Peyer's patch (tissue), 4 donors: ENCODE measurements at regions not wholly inside any gene's neighbourhood (a gene's known extent, or its start where the extent isn't known, plus 50 kb on each side); places are given as distances from the start of the nearest gene placed in this dataset.

ENCODE experiments used
- DNase-seq, 3 donors: peaks; one replicate each; pipeline ENCODE4 v3.0.0-alpha.2; 2017 to 2019
- H3K27ac ChIP-seq, 4 donors: fragments of 200-600 bp; sonication (generic); one replicate each; pipeline ENCODE4 v1.5.1; 2016 to 2019
- H3K27me3 ChIP-seq, 2 donors: fragments of 200-600 bp; sonication (generic); one replicate each; pipeline ENCODE4 v1.5.1; 2019
- H3K36me3 ChIP-seq, 3 donors: fragments of 200-600 bp; sonication (generic); one replicate each; pipeline ENCODE4 v1.5.1; 2016 to 2019
- H3K4me1 ChIP-seq, 4 donors: fragments of 200-600 bp; sonication (generic); one replicate each; pipeline ENCODE4 v1.5.1; 2016 to 2019
- H3K4me3 ChIP-seq, 4 donors: fragments of 200-600 bp; sonication (generic); 1 replicate in 3 of 4; 2 replicates in 1 of 4; pipeline ENCODE4 v1.5.1; 2016 to 2019; ENCODE audit warnings: mild to moderate bottlenecking in 1 of 4
- H3K9me3 ChIP-seq, 4 donors: fragments of 200-600 bp; sonication (generic); one replicate each; pipeline ENCODE4 v1.5.1; 2016 to 2019; ENCODE audit warnings: mild to moderate bottlenecking in 1 of 4
- CTCF ChIP-seq, 6 experiments: fragments of 450-650 bp in 4 of 6; fragments of 200-600 bp in 2 of 6; sonication (generic) in 1 of 6; IDR thresholded peaks; one replicate each; pipeline ENCODE4 v1.5.1; 2017 to 2019; ENCODE audit warnings: antibody characterized with exemption in 6 of 6, mild to moderate bottlenecking in 3 of 6, moderate library complexity in 1 of 6
- POLR2A ChIP-seq, 2 donors: fragments of 450-650 bp; IDR thresholded peaks; one replicate each; pipeline ENCODE4 v1.5.1; 2017; ENCODE audit warnings: antibody characterized with exemption in 2 of 2, mild to moderate bottlenecking in 2 of 2, moderate library complexity in 2 of 2

DNA sequence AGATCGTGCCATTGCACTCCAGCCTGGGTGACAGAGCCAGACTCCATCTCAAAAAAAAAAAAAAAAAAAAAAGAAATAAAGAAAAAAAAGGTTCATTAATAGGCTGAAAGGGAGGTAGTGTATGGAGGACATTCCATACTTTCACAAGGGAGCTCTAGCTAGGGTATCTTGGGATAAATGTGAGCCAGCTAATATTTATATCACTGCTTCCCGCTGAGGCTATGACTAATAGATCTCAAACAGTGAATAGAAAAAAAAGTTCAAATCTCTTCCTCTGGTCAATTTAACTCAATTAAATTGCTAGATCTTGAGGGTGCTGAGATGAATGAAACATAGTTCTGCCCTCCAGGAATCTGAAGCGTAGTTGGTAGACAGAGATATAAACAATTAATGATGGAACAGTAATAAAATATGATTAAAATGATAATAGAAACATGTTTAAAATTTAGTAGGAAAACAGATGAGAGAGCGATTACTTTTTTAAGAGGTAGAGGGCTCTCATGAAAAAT is 55.7 kb upstream of the SHISA3 start:
- H3K9me3 ChIP-seq, result no peaks in the 10 kb centered on the region
- H3K27ac ChIP-seq, result no peak overlapping the region
- H3K36me3 ChIP-seq, result no peaks in the 10 kb centered on the region
- H3K4me1 ChIP-seq, result no peaks in the 10 kb centered on the region
- no peaks in the 10 kb centered on the region for H3K27me3 ChIP-seq
- no peak for TF ChIP-seq CTCF (IDR thresholded peaks at IDR 0.05)
- TF ChIP-seq POLR2A (IDR thresholded peaks at IDR 0.05), result no peak
- no peak overlapping the region for H3K4me3 ChIP-seq
- DNase-seq, result no peak

- Histone ChIP-seq H3K4me1 (no peaks in the 10 kb centered on the region), H3K36me3 (no peaks in the 10 kb centered on the region), H3K9me3 (no peaks in the 10 kb centered on the region), H3K27ac (no peak overlapping the region), H3K27me3 (no peaks in the 10 kb centered on the region), H3K4me3 (no peak overlapping the region)
- no peak for DNase-seq
- TF ChIP-seq CTCF (IDR thresholded peaks at IDR 0.05), result no peak
- no peak for TF ChIP-seq POLR2A (IDR thresholded peaks at IDR 0.05)
Observed at GRCh38 chr4:42342459-42342858, 54.8 kb upstream of the SHISA3 start.

DNA sequence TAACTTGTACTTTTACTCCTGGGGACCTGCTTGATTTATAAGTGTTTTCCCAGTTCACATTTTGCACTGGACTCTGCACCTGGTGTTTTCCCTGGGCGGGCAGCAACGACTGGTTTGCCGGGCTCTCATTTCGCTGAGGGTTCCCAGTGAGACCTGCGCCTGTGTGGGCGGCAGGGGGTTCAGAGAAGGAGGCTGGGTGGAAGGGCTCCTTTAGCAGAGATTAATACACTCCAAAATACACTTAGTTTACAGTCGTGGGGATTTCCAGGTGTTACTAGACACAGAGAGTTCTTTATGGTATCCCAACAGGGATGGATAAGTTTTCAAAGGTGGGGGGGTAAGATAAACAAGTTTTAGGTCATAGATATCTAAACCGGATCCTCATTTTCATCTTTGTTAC is 53.0 kb upstream of the SHISA3 start:
- Histone ChIP-seq H3K4me3 (no peak overlapping the region), H3K36me3 (no peaks in the 10 kb centered on the region), H3K27me3 (no peaks in the 10 kb centered on the region), H3K4me1 (no peaks in the 10 kb centered on the region), H3K27ac (no peak overlapping the region), H3K9me3 (no peaks in the 10 kb centered on the region)
- DNase-seq, result no peak
- TF ChIP-seq POLR2A (IDR thresholded peaks at IDR 0.05) (no peak), CTCF (IDR thresholded peaks at IDR 0.05) (no peak)

DNA sequence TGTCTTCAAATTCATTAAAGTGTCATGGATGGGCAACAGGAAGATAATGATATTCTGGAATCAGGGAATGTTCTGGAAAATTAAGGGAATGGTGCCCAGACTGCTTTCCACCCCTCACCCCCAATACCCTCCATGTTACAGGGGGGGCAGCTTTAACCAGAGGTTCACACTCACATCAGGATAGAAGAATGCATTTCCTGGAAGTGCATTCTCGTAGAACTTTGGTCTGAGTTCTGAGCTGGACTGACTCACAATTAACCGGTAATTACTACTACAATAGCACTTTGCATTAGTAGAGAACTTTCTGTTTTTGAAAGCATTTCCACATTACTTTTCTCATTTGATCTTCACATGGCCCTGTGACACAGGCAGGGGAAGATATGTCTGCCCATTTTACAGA is 52.5 kb upstream of the SHISA3 start:
- no peak overlapping the region for H3K4me3 ChIP-seq
- H3K36me3 ChIP-seq, result no peaks in the 10 kb centered on the region
- no peaks in the 10 kb centered on the region for H3K9me3 ChIP-seq
- DNase-seq, result no peak
- TF ChIP-seq CTCF (IDR thresholded peaks at IDR 0.05), result no peak
- no peak for TF ChIP-seq POLR2A (IDR thresholded peaks at IDR 0.05)
- H3K27ac ChIP-seq, result no peak overlapping the region
- no peaks in the 10 kb centered on the region for H3K4me1 ChIP-seq
- H3K27me3 ChIP-seq, result no peaks in the 10 kb centered on the region

DNA sequence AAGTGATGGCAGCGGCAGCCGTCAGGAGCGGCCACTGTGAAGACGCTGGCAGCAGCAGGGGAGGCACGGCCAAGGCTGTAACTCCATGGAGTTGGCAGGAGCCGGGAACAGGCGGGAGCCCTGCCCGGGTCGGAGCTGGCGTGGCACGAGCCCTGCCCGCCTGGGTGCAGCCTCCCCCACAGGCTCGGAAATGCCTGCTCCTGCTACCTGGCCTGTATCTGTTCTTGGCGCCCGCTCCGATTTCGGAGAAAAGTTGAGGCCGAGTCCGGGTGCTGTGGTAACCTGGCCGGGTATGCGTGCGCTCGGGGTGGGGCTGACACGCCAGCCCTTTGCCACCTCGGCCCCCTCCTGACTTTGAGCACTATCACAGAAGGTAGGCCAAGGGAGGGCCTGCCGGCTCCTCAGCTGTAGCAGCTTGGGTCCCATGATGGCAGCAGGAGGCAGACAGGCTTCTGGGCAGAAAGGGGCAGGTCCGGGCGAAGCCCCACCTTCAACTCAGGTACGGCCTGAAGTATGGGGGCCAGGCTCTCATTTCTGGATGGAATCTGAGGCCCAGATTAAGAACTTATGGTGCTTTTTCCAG is 51.2 kb upstream of the SHISA3 start:
- H3K4me3 ChIP-seq, result no peak overlapping the region
- TF ChIP-seq CTCF (IDR thresholded peaks at IDR 0.05), result no peak
- no peak for TF ChIP-seq POLR2A (IDR thresholded peaks at IDR 0.05)
- no peak for DNase-seq
- no peaks in the 10 kb centered on the region for H3K27me3 ChIP-seq
- no peak overlapping the region for H3K27ac ChIP-seq
- H3K36me3 ChIP-seq, result no peaks in the 10 kb centered on the region
- H3K4me1 ChIP-seq, result no peaks in the 10 kb centered on the region
- no peaks in the 10 kb centered on the region for H3K9me3 ChIP-seq

GRCh38 chr4:42347076-42347475 is 50.2 kb upstream of the SHISA3 start:
- Histone ChIP-seq H3K27me3 (no peaks in the 10 kb centered on the region), H3K27ac (no peak overlapping the region), H3K9me3 (no peaks in the 10 kb centered on the region), H3K36me3 (no peaks in the 10 kb centered on the region), H3K4me1 (no peaks in the 10 kb centered on the region), H3K4me3 (no peak overlapping the region)
- TF ChIP-seq CTCF (IDR thresholded peaks at IDR 0.05) (no peak), POLR2A (IDR thresholded peaks at IDR 0.05) (no peak)
- no peak for DNase-seq
